PC-9 (cell line): ENCODE measurements at regions not wholly inside any gene's neighbourhood (a gene's known extent, or its start where the extent isn't known, plus 50 kb on each side); places are given as distances from the start of the nearest gene placed in this dataset.

ENCODE experiments used
- BruUV-seq: library from RNA; stranded (reverse); fragments of 400-500 nt; replicated peaks from 2 replicates; lab custom pipeline; 2021; lab: Mats Ljungman, UMichigan
- CTCF ChIA-PET: fragments of 300-600 bp; sonication (Branson Sonifier 250); formaldehyde crosslinking; loops from one replicate; lab custom pipeline; 2022; ENCODE audit warnings: antibody characterized with exemption; lab: Charles Lee
- POLR2A ChIA-PET: fragments of 300-600 bp; sonication (Branson Sonifier 250); formaldehyde crosslinking; loops from one replicate; lab custom pipeline; 2022; ENCODE audit warnings: antibody characterized with exemption; ENCODE audit not compliant: unreplicated experiment; lab: Charles Lee
- DNase-seq, 2 experiments: peaks; one replicate each; pipeline versions ENCODE4 v3.0.0 to v3.0.0-alpha.2; 2015 to 2022; ENCODE audit warnings: mixed read lengths in 1 of 2
- H2AFZ ChIP-seq: fragments of 200-600 bp; sonication (generic); 2 replicates; pipeline ENCODE4 v1.8.1; 2017; ENCODE audit warnings: antibody characterized with exemption
- H3F3A ChIP-seq: fragments of 200-600 bp; sonication (generic); 2 replicates; pipeline ENCODE4 v1.8.1; 2017; ENCODE audit warnings: antibody characterized with exemption, mild to moderate bottlenecking, low read depth; ENCODE audit not compliant: insufficient read depth
- H3K27ac ChIP-seq: fragments of 200-600 bp; sonication (generic); 2 replicates; pipeline ENCODE4 v1.6.1; 2016; ENCODE audit warnings: mixed run types
- H3K27me3 ChIP-seq: fragments of 200-600 bp; sonication (generic); 2 replicates; pipeline ENCODE4 v1.6.1; 2016; ENCODE audit warnings: low read depth, mixed run types; ENCODE audit not compliant: insufficient read depth
- H3K36me3 ChIP-seq: fragments of 200-600 bp; sonication (generic); 2 replicates; pipeline ENCODE4 v1.6.1; 2016; ENCODE audit warnings: low read depth, mixed run types
- H3K4me1 ChIP-seq: fragments of 200-600 bp; sonication (generic); replicated peaks from 2 replicates; pipeline ENCODE4 v1.6.1; 2016; ENCODE audit warnings: mixed run types; ENCODE audit not compliant: insufficient read depth
- H3K4me2 ChIP-seq: fragments of 200-600 bp; sonication (generic); 2 replicates; pipeline ENCODE4 v1.6.1; 2017; ENCODE audit warnings: mixed run types
- H3K4me3 ChIP-seq: fragments of 200-600 bp; sonication (generic); 2 replicates; pipeline ENCODE4 v1.6.1; 2016; ENCODE audit warnings: mixed run types
- H3K79me2 ChIP-seq: fragments of 200-600 bp; sonication (generic); 2 replicates; pipeline ENCODE4 v1.6.1; 2017; ENCODE audit warnings: low read depth, mixed run types
- H3K9me2 ChIP-seq: fragments of 200-600 bp; sonication (generic); 2 replicates; pipeline ENCODE4 v1.8.1; 2017; ENCODE audit warnings: mild to moderate bottlenecking; ENCODE audit not compliant: insufficient read depth
- H3K9me3 ChIP-seq: fragments of 200-600 bp; sonication (generic); 2 replicates; pipeline ENCODE4 v1.8.1; 2016; ENCODE audit warnings: low read depth; ENCODE audit not compliant: insufficient read depth
- H4K20me1 ChIP-seq: fragments of 200-600 bp; sonication (generic); 2 replicates; pipeline ENCODE4 v1.8.1; 2017; ENCODE audit not compliant: insufficient read depth
- EZH2 ChIP-seq: fragments of 200-600 bp; sonication (generic); IDR thresholded peaks from 2 replicates; pipeline ENCODE4 v1.8.0; 2017; ENCODE audit warnings: antibody characterized with exemption, low read depth
- intact Hi-C: fragments of 100-400 bp; cut with micrococcal nuclease; formaldehyde crosslinking; loops from one replicate; pipeline ENCODE4 v1.10.0; 2022; ENCODE audit not compliant: unreplicated experiment
- TF ChIP-seq, protein P1 (sequence below): fragments of 200-600 bp; sonication (generic); conservative IDR thresholded peaks from 2 replicates; pipeline ENCODE4 v1.6.1; 2017; ENCODE audit warnings: mixed run types, antibody characterized with exemption, mild to moderate bottlenecking, moderate library complexity

DNA sequence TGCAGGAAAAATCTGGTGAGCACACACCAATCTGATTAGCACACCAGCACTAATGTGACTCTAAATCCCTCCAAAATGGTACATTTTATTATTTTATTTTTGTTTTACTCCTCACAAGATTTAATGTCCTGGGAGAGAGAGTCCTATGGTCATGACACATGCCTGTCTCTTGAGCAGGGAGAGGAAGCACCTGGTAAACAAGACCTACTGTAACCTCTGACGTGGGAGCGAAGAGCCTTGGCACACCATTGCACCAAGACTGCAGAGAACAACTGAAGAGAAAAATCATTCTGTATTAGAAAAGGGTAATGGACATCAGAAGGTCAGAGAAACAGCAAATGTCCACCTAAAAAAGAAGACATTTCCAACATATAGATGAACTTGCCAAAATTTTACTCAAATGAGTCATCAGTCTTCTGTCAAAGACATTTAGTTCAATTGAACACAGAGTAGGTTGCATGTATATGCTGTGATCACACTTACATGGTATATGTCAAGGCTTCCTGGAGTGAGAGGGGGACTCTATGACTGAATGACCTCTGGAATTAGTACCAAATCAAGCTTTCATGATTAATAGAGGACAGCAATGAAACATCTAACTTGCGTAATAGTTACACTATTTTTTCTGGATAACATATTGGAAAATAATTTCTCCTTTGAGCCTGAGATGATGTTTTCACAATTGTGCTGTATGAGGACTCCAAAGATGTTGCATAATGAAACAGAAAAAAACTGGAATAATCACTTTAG is 186.9 kb upstream of the FLRT2 start:
- Histone ChIP-seq H3K4me3 (no peak overlapping the region), H3K36me3 (no peaks in the 10 kb centered on the region), H3K9me2 (no peaks in the 10 kb centered on the region), H3K4me1 (no peaks in the 10 kb centered on the region), H3K9me3 (no peaks in the 10 kb centered on the region), H3K27ac (no peak overlapping the region), H2AFZ (no peak overlapping the region), H3K79me2 (no peaks in the 10 kb centered on the region), H4K20me1 (no peaks in the 10 kb centered on the region), H3F3A (no peaks in the 10 kb centered on the region), H3K27me3 (no peaks in the 10 kb centered on the region), H3K4me2 (no peak overlapping the region)
- intact Hi-C loops = no loop called here
- ChIA-PET POLR2A (no interaction called here), CTCF (no interaction called here)
- no TSS peak for BruUV-seq
- TF ChIP-seq EZH2 = no peak
- DNase-seq = no peak

DNA sequence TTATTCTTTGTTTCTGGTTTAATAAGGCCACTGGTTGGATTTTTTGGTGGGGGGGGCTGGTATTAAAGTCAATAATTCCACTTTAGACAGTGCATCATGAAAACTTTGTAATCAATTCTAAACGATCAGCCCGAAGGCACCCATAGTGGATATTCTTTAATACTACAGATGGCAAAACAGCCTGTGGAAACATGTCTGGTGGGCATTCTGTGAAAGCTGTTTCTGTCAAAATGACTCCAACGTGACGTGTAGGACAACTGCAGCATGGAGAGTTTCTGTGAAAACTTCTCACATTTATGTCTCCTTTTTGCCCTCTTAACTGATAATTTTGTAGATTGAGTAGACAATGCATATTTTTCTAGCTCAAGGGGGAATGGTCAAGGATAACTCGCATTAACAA is 185.8 kb upstream of the FLRT2 start:
- Histone ChIP-seq H3K9me3 (no peaks in the 10 kb centered on the region), H3K79me2 (no peaks in the 10 kb centered on the region), H3K27me3 (no peaks in the 10 kb centered on the region), H3K27ac (no peak overlapping the region), H3K4me1 (no peaks in the 10 kb centered on the region), H2AFZ (no peak overlapping the region), H3K4me3 (no peak overlapping the region), H3K4me2 (no peak overlapping the region), H3K36me3 (no peaks in the 10 kb centered on the region), H3K9me2 (no peaks in the 10 kb centered on the region), H3F3A (no peaks in the 10 kb centered on the region), H4K20me1 (no peaks in the 10 kb centered on the region)
- intact Hi-C loops = no loop called here
- no TSS peak for BruUV-seq
- DNase-seq = no peak
- TF ChIP-seq, protein P1, sequence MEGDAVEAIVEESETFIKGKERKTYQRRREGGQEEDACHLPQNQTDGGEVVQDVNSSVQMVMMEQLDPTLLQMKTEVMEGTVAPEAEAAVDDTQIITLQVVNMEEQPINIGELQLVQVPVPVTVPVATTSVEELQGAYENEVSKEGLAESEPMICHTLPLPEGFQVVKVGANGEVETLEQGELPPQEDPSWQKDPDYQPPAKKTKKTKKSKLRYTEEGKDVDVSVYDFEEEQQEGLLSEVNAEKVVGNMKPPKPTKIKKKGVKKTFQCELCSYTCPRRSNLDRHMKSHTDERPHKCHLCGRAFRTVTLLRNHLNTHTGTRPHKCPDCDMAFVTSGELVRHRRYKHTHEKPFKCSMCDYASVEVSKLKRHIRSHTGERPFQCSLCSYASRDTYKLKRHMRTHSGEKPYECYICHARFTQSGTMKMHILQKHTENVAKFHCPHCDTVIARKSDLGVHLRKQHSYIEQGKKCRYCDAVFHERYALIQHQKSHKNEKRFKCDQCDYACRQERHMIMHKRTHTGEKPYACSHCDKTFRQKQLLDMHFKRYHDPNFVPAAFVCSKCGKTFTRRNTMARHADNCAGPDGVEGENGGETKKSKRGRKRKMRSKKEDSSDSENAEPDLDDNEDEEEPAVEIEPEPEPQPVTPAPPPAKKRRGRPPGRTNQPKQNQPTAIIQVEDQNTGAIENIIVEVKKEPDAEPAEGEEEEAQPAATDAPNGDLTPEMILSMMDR = no peak
- TF ChIP-seq EZH2 = no peak
- ChIA-PET POLR2A (no interaction called here), CTCF (no interaction called here)

DNA sequence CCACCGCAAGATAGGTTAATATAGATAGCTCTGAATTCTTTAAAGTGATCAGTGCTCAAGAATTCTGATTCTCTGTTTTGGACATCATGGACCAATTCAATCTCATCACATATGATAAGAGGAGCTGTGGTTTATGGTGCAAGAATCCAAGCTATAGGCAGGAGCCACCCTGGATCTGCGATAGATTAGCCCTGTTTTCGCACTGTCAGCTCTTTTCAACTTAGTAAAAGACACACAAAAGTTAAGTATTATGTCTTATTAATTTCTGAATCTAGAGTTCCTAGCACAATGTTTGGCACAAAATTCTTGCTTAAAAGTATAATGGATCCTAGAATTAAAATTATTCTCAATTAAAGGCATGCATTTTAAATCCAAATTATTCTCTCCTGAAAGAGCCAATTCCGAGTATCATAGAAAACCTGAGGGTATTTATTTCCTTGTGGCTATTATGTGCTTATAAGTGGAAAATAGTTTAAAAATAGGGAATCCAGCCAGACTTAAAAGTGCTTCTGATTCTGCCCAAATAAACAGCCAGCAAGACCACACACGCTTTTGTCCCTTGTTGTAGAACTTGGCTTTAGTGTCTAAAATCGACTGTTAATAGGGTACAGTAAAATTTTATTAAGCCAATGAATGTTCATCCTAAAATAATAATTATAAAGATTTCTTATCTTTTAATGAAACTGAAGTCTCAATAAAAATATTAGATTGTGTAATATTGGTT is 184.9 kb upstream of the FLRT2 start:
- CTCF ChIA-PET = no interaction called here
- BruUV-seq = no TSS peak
- TF ChIP-seq, protein P1 = no peak
- no peak for TF ChIP-seq EZH2

More for the DNA sequence above, 184.9 kb upstream of the FLRT2 start:
- intact Hi-C loops = no loop called here
- Histone ChIP-seq H3K9me3 (no peaks in the 10 kb centered on the region), H3K4me2 (no peak overlapping the region), H2AFZ (no peak overlapping the region), H3K4me1 (no peaks in the 10 kb centered on the region), H3K9me2 (no peaks in the 10 kb centered on the region), H3K36me3 (no peaks in the 10 kb centered on the region), H3F3A (no peaks in the 10 kb centered on the region), H3K27ac (no peak overlapping the region), H3K4me3 (no peak overlapping the region), H3K27me3 (no peaks in the 10 kb centered on the region), H4K20me1 (no peaks in the 10 kb centered on the region), H3K79me2 (no peaks in the 10 kb centered on the region)
- POLR2A ChIA-PET = no interaction called here
- no peak for DNase-seq
